ENCODE measurements at regions not wholly inside any gene's neighbourhood (a gene's known extent, or its start where the extent isn't known, plus 50 kb on each side); places are given as distances from the start of the nearest gene placed in this dataset.

GRCh38 chr3:28134792-28135375 lies 106.5 kb upstream of the CMC1 start:
- Mint-ChIP-seq H3K27ac (no peak overlapping the region), H3K36me3 (ENCODE audit: low read depth) (no peaks in the 10 kb centered on the region), H3K4me3 (no peak overlapping the region), H3K9me3 (ENCODE audit: low read depth) (no peaks in the 10 kb centered on the region), H3K4me1 (no peaks in the 10 kb centered on the region), H3K27me3 (no peaks in the 10 kb centered on the region)
- DNase-seq (no peak), ATAC-seq (no peak)
- intact Hi-C loops (cut with DNase I, micrococcal nuclease): no loop called here
- ChIA-PET POLR2A (no interaction called here), CTCF (no interaction called here)

DNA sequence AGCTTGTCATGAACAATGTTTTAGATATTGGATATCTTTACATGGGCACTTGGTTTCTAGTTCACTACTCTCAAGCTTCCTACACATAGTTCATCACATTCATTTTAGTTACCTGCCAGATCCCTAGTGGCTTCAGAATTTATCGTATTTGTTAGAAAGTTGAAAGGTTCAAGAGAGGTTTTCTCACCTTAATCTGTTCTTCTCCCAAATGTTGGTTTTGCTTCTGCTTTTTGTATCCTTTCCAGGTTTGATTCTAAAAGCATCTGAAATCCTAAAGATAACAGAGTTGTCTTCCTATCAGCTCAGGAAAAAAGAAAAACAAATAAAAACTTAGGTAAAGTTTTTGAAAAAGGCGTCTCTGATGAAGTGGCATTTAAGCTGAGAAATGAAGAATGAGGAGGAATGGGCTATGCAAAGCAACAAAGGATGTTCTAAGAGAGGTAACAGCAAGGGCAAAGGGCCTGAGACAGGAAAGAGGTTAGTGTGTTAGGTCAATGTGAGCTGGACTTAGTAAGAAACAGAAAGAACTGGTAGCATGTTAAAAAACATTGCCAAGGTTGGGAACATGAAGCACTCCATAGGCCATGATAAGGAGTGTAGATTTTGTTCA lies 104.7 kb upstream of the CMC1 start:
- no peaks in the 10 kb centered on the region for H3K4me1 Mint-ChIP-seq
- ChIA-PET CTCF (interaction anchor here (1.4 kb wide), 1 partner anchor 16 kb away, joined by 3 read pairs; no protein-coding TSS in a partner anchor), POLR2A (no interaction called here)

DNA sequence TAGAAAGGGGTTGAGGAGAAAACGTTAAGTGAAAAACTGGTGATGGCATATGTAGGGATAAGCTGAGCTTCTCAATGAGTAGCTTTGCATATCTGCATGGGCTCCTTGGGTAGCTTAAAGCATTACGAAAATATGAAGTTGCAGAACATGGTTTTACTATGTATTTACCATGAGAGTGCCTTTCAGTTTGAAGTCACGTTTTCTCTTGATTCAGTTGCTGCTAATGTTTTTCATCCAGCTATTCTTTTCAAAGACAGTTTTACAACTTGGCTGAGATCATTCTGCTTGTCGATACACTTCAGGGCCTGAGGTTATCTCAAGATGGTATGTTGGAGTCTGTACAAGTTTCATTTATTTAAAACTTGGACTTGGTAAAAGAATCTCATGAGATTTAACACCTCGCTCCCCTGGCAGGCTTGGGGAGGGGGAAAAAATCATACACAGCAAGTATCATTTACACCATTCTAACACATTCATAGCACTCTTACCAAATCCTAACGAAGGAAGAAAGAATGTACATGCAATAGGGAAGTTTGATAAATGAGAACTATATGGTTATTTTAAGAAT lies 103.3 kb upstream of the CMC1 start:
- ATAC-seq: no peak
- H3K27ac Mint-ChIP-seq: no peak overlapping the region
- H3K4me1 Mint-ChIP-seq: no peaks in the 10 kb centered on the region
- no peaks in the 10 kb centered on the region for H3K9me3 Mint-ChIP-seq (ENCODE audit: low read depth)
- H3K27me3 Mint-ChIP-seq: peaks cover 2% of the 10 kb centered on the region
- no peaks in the 10 kb centered on the region for H3K36me3 Mint-ChIP-seq (ENCODE audit: low read depth)
- DNase-seq: no peak
- ChIA-PET CTCF (interaction anchor here (0.7 kb wide), 1 partner anchor 812 kb away, joined by 3 read pairs; no protein-coding TSS in a partner anchor), POLR2A (no interaction called here)
- no peak overlapping the region for H3K4me3 Mint-ChIP-seq
- intact Hi-C loops (cut with DNase I, micrococcal nuclease): no loop called here

More for the DNA sequence above, 104.7 kb upstream of the CMC1 start:
- DNase-seq (no peak), ATAC-seq (no peak)
- Mint-ChIP-seq H3K9me3 (ENCODE audit: low read depth) (no peaks in the 10 kb centered on the region), H3K36me3 (ENCODE audit: low read depth) (no peaks in the 10 kb centered on the region), H3K4me3 (no peak overlapping the region), H3K27ac (no peak overlapping the region), H3K27me3 (peaks cover 2% of the 10 kb centered on the region)
- intact Hi-C loops (cut with DNase I, micrococcal nuclease): no loop called here

DNA sequence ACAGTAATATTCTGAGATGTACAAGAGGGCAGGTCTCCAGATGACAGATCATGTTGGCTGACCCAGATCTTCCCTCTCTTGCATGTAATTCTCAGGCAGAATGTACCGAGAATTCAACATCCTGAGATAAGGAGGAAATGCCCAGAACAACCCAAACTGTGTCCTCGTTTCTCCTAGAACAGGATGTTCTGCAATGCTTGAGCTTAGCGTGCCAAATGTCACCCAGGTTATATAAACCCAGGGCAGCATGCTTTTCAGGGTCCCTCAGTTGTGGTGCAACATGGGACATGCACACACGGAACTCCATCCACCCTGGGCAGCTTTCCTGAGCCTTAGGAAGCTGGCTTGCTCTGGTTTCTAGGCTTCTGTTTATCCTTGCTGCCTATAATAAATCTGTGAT lies 102.1 kb upstream of the CMC1 start:
- Mint-ChIP-seq H3K4me1 (no peaks in the 10 kb centered on the region), H3K36me3 (ENCODE audit: low read depth) (no peaks in the 10 kb centered on the region), H3K27ac (no peak overlapping the region), H3K9me3 (ENCODE audit: low read depth) (no peaks in the 10 kb centered on the region), H3K4me3 (no peak overlapping the region), H3K27me3 (peaks cover 2% of the 10 kb centered on the region)
- DNase-seq (no peak), ATAC-seq (no peak)
- intact Hi-C loops (cut with DNase I, micrococcal nuclease): no loop called here
- CTCF ChIA-PET: no interaction called here
- POLR2A ChIA-PET: no interaction called here

DNA sequence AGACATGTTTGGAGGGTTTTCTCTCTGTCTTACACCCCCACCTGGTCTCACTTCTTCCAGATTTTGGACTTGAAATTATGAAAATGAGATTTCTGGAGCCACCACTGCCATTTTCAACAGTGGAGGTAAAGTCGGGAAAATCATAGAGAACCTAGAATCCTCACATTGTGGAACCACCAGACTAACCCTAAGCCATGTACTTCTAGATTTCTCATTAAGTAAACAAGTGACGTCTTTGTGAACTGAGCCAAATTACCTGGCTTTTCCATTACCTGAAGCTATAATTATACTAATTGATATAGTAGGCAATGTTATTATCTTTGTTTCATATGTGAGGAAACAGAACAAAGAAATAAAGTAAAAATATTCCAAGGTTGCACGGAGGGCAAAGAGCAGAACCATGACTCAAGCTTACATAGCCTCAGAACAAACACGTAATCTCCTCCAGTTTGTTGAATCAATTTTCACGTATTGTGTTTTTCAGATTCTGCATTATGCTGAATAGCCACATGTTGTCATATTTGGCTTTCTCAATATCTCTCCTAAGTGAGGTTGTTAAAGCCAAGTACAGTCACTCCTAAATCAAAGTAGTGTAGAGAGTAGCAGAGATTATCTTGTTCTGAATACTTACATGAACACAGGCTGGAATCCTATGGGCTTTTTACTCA lies 101.3 kb upstream of the CMC1 start:
- DNase-seq (no peak), ATAC-seq (no peak)
- CTCF ChIA-PET: no interaction called here
- no peaks in the 10 kb centered on the region for H3K4me1 Mint-ChIP-seq
- H3K27ac Mint-ChIP-seq: no peak overlapping the region
- intact Hi-C loops (cut with DNase I, micrococcal nuclease): no loop called here
- POLR2A ChIA-PET: no interaction called here
- no peaks in the 10 kb centered on the region for H3K9me3 Mint-ChIP-seq (ENCODE audit: low read depth)
- no peaks in the 10 kb centered on the region for H3K36me3 Mint-ChIP-seq (ENCODE audit: low read depth)
- H3K27me3 Mint-ChIP-seq: peaks cover 2% of the 10 kb centered on the region
- no peak overlapping the region for H3K4me3 Mint-ChIP-seq

- Mint-ChIP-seq H3K27ac (no peak overlapping the region), H3K36me3 (ENCODE audit: low read depth) (no peaks in the 10 kb centered on the region), H3K27me3 (peaks cover 2% of the 10 kb centered on the region), H3K4me1 (no peaks in the 10 kb centered on the region), H3K4me3 (no peak overlapping the region), H3K9me3 (ENCODE audit: low read depth) (no peaks in the 10 kb centered on the region)
- POLR2A ChIA-PET: no interaction called here
- intact Hi-C loops (cut with DNase I, micrococcal nuclease): no loop called here
- ATAC-seq (no peak), DNase-seq (no peak)
- CTCF ChIA-PET: no interaction called here
Measured at GRCh38 chr3:28140664-28141063, 100.8 kb upstream of the CMC1 start.

- H3K4me1 Mint-ChIP-seq: peaks cover 9% of the 10 kb centered on the region
- H3K27me3 Mint-ChIP-seq: no peaks in the 10 kb centered on the region
- no peaks in the 10 kb centered on the region for H3K9me3 Mint-ChIP-seq (ENCODE audit: low read depth)
- no peak for ATAC-seq
- no peak overlapping the region for H3K4me3 Mint-ChIP-seq
- no peaks in the 10 kb centered on the region for H3K36me3 Mint-ChIP-seq (ENCODE audit: low read depth)
- H3K27ac Mint-ChIP-seq: no peak overlapping the region
- intact Hi-C loops (cut with DNase I, micrococcal nuclease): no loop called here
- ChIA-PET CTCF (interaction anchor here (0.6 kb wide), 1 partner anchor 140 kb away, joined by 4 read pairs; no protein-coding TSS in a partner anchor), POLR2A (no interaction called here)
- no peak for DNase-seq
Measured at GRCh38 chr3:28149960-28150359, 91.5 kb upstream of the CMC1 start.

GRCh38 chr3:28150465-28151206 lies 90.8 kb upstream of the CMC1 start:
- H3K27ac Mint-ChIP-seq: no peak overlapping the region
- POLR2A ChIA-PET: no interaction called here
- DNase-seq: no peak
- H3K36me3 Mint-ChIP-seq (ENCODE audit: low read depth): no peaks in the 10 kb centered on the region
- no peak overlapping the region for H3K4me3 Mint-ChIP-seq
- intact Hi-C loops (cut with DNase I, micrococcal nuclease): no loop called here
- CTCF ChIA-PET: no interaction called here
- no peak for ATAC-seq
- H3K9me3 Mint-ChIP-seq (ENCODE audit: low read depth): no peaks in the 10 kb centered on the region
- H3K4me1 Mint-ChIP-seq: peaks cover 9% of the 10 kb centered on the region
- no peaks in the 10 kb centered on the region for H3K27me3 Mint-ChIP-seq

- peaks cover 2% of the 10 kb centered on the region for H3K27me3 Mint-ChIP-seq
- DNase-seq (no peak), ATAC-seq (no peak)
- ChIA-PET POLR2A (no interaction called here), CTCF (no interaction called here)
- no peak overlapping the region for H3K27ac Mint-ChIP-seq
- H3K9me3 Mint-ChIP-seq (ENCODE audit: low read depth): no peaks in the 10 kb centered on the region
- no peak overlapping the region for H3K4me3 Mint-ChIP-seq
- intact Hi-C loops (cut with DNase I, micrococcal nuclease): no loop called here
- H3K36me3 Mint-ChIP-seq (ENCODE audit: low read depth): no peaks in the 10 kb centered on the region
- H3K4me1 Mint-ChIP-seq: peaks cover 9% of the 10 kb centered on the region
Measured at GRCh38 chr3:28151207-28151550, 90.2 kb upstream of the CMC1 start.

DNA sequence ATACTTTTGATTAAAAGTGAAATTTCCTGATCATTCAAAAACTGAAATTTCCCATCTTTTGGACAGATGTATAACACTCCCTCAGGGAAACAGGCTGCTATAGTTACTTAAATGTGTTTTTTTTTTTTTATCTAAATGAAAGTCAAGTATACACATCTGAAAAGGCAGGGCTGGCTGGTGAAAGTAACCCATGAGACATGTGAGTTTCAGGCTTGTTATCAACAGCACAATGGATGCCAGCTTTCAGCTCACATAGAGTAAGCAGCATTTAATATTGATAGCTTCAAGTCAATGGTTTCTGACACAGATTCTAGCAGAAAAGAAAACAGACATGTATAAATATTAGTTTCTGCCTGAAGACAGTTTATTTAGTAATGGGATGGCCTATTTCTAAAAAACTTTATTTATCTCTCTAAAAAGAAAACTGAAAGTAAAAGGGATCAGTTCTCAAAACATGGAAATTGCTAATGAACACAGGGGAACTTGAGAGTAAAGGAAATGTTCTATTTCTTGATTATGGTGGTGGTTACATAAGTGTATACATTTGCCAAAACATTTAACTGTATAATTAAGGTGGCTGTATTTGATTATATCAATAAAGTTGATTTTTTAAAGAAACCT lies 89.7 kb upstream of the CMC1 start:
- no peak overlapping the region for H3K4me3 Mint-ChIP-seq
- peaks cover 9% of the 10 kb centered on the region for H3K4me1 Mint-ChIP-seq
- H3K27me3 Mint-ChIP-seq: peaks cover 2% of the 10 kb centered on the region
- no peaks in the 10 kb centered on the region for H3K36me3 Mint-ChIP-seq (ENCODE audit: low read depth)
- intact Hi-C loops (cut with DNase I, micrococcal nuclease): no loop called here
- peak; percentile 16 for DNase-seq
- POLR2A ChIA-PET: interaction anchor here (0.6 kb wide), 1 partner anchor 369 kb away, joined by 3 read pairs; no protein-coding TSS in a partner anchor
- H3K9me3 Mint-ChIP-seq (ENCODE audit: low read depth): no peaks in the 10 kb centered on the region
- CTCF ChIA-PET: no interaction called here
- no peak overlapping the region for H3K27ac Mint-ChIP-seq
- peak; percentile 57 for ATAC-seq

DNA sequence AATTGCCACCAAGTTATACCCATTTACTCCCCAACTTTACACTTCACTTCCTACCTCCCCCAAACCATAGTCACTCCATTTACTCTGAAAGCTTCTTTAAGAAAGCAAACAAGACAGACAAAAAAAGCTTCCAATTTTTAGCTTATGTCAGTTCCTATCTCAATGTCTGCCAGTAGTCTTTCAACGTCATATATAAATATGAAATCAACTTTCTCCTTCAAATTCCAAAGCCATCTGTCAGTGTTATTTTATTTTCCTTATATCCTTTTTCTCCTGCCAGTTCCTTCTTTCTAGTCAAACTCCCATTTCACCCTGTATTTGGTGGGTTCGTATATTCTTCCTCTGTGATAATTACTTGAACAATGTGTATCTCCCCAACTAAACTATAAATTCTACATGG lies 85.8 kb upstream of the CMC1 start:
- DNase-seq (no peak), ATAC-seq (no peak)
- H3K4me1 Mint-ChIP-seq: peaks cover 9% of the 10 kb centered on the region
- H3K9me3 Mint-ChIP-seq (ENCODE audit: low read depth): peaks cover 14% of the 10 kb centered on the region
- POLR2A ChIA-PET: no interaction called here
- H3K36me3 Mint-ChIP-seq (ENCODE audit: low read depth): peaks cover 4% of the 10 kb centered on the region
- H3K27me3 Mint-ChIP-seq: peaks cover 2% of the 10 kb centered on the region
- no peak overlapping the region for H3K4me3 Mint-ChIP-seq
- intact Hi-C loops (cut with DNase I, micrococcal nuclease): no loop called here
- H3K27ac Mint-ChIP-seq: no peak overlapping the region
- CTCF ChIA-PET: interaction anchor here (0.5 to 2.3 kb wide), 3 partner anchors 10 to 100 kb away, joined by 3 to 7 read pairs (median 5); no protein-coding TSS in a partner anchor
